ENCODE measurements at regions not wholly inside any gene's neighbourhood (a gene's known extent, or its start where the extent isn't known, plus 50 kb on each side); places are given as distances from the start of the nearest gene placed in this dataset.
"Not testable (repeated sequence)": the region's sequence is repeated elsewhere in the genome, so short reads cannot be mapped to it uniquely, and the experiment has no call there.

DNA sequence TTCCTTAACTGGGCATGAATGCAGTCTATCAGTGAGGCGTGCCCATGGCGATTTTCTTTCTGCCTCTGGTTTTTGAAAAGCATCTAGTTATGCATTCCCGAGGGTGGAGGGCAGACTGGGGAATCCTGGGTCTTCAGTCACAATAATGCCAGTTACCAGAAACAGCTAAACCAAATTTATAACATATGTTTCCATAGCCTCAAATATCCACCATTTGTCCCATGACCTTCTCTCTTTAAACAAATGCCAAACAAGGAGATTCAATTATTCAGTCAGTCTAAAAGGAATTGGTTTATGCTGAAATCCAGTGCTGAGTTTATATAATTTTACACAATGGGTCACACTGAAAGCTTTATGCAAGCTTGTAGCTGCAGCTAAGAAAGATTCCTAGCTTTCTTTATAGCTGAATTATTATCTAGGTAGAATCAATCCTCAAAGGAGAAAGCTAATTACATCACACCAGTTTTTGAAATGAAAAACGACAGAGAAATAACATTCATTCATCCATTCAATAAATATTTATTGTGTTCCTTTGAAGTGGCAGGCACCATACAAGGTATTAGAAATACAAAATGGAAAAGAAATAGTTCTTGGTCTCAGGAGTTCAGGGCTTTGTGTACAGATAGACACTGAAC is 131.3 kb upstream of the RAP1B start:
- DNase-seq (ENCODE audit: low read depth), result no peak

DNA sequence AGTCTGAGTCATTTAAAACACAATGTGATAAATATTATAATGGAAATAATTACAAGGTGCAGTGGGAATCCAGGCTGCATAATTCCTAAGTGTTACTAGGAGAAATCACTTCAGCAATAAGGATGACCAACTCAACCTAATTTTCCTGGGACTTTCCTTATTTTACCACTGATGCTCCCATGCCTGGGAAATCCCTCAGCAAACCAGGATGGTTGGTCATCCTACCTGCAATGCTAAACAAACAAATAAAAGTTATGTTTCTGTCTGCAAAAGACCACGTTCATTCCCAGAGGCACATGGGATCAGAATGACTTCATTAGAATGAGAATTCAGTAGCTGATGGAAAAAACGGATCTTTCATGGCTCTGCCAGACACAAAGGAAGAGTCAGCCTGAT is 130.8 kb upstream of the RAP1B start:
- no peak for DNase-seq (ENCODE audit: low read depth)

DNA sequence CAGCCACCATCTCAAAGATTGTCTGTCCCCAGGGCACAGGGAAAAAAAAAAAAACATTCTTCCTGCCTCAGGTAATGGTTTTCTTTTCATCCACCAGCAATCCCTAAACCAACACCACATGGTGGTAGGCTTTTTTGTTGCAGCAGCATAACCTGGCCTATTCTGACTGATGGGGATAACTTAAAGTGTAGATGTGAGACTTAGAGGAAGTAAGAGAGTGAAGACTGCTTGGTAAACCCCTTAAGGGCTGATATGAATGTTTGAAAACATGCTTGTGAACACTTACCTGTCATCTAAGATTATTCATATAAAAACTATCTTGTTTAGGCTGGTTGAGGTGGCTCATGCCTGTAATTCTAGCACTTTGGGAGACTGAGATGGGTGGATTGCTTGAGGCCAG is 130.2 kb upstream of the RAP1B start:
- DNase-seq (ENCODE audit: low read depth), result no peak

DNA sequence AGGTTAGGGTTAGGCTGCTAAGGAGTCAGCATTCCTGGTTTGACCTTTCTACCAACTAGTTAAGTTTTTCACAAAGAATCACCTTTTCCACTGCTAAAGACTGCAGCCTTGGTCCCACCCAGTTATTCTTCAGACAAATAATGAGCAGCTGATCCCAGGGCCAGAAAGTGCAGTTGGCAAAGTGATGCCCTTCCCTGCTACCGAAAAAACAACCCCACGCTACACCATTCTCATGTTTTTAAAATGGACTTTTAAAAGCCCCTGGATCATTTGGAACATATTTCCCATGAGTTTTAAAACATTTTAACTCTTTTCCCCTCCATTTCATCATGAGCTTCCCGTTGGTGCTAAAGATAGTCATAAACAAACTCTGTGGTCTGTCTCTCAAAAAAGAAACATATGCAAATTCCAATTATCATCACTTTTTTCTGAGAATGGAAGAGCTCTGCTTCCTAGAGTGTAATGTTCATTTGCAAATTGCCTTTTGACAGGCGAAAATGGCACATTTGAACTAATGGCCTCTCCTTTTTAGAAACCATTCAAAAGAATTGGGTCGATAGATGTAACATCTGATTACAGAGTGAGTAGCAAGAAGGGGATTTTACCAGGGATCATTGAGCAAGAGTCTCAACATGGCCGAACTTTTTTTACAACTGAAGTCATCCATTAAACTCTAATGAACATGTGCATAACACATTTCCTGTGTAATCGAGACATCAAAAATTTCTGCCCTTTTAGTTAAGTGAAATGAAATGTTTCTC is 129.3 kb upstream of the RAP1B start:
- no peak for DNase-seq (ENCODE audit: low read depth)

DNA sequence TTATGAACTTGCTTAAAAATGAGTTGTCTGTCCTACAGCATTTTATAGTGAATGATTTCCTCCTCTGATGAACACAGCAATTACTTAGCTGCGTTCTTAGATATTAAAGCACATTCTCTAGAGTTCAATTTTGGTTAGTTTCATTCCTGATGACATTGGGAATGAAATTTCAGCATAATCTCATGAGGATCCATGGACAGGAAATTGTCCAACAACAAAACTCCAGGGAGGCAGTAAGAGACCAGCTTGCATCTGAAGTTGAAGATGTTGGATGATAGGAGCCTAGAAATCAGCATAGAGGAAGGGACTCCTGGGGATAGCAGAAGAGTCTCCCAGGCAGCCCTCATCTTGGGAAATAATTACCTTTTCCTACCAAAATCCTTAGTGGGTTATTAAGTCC is 128.7 kb upstream of the RAP1B start:
- DNase-seq (ENCODE audit: low read depth), result no peak

DNA sequence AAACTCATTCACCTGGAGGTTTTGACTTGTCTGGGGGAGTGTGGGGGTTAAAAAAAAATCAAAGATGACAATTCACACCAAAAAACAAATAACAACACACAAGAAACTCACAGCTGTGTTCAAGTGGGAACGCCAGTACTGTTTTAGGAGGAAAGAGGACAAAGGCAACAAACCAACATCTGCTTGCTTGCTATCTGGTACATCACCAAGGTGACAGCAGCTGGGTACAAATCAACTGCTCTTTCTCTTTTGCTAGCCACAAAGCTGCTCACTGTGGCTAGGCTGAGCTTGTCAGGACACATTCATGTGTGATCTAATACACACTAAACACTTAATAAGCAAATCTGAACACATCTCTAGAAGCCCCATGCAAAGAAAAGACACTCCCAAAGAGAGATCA is 128.0 kb upstream of the RAP1B start:
- DNase-seq (ENCODE audit: low read depth), result peak; percentile 22

DNA sequence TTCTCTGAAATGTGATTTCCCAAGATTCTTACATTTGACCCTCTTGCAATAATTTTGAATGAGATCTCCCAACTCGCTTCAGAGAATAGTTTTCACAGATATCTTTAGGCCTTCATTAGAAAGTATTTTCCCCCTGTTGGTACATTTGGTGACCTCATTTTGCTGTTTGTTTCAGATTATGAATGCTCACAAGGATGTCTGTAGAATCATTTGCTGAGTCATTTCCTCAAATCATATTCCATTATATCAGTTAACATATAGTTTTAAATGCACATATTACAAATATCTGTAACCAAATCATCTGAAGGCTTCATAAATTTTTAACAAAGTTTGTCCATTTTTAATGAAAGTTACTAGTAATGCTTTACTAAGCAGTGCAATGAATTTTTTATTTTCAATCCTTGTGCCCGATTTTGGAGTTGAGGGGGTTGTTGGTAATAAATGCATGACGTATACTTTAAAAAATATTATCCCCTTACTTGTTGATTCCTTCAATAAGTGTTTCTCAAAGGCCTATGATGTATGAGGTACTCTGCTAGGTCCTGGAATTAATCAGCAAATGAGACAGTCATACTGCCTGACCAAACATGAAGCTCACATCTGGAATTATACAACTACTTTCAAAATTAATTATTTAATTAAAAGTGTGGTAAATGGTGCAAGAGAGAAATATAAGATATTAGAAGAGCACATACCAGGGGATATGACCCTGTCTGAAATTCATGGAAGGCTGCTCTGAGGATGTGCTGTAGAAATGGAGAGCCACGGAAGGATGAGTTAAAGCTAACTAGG is 126.9 kb upstream of the RAP1B start:
- DNase-seq (ENCODE audit: low read depth), result no peak

DNA sequence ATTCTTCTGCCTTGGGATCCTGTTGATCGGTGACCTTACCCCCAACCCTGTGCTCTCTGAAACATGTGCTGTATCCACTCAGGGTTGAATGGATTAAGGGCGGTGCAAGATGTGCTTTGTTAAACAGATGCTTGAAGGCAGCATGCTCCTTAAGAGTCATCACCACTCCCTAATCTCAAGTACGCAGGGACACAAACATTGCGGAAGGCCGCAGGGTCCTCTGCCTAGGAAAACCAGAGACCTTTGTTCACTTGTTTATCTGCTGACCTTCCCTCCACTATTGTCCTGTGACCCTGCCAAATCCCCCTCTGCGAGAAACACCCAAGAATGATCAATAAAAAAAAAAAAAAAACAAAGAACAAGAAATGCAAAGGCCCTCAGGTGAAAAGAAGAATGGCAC is 126.1 kb upstream of the RAP1B start:
- not testable (repeated sequence) for DNase-seq (ENCODE audit: low read depth)

DNA sequence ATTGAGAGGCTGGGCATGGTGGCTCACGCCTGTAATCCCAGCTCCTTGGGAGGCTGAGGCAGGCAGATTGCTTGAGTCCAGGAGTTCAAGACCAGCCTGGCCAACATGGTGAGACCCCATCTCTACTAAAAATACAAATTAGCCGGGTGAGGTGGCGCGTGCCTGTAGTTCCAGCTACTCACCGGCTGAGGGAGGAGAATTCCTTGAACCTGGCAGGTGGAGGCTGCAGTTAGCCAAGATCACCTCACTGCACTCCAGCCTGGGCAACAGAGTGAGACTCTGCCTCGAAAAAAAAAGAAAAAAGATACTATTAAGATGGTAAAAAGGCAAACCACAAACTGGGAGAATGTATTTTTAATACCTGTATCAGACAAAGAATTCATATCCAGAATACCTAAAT is 124.2 kb upstream of the RAP1B start:
- not testable (repeated sequence) for DNase-seq (ENCODE audit: low read depth)

DNA sequence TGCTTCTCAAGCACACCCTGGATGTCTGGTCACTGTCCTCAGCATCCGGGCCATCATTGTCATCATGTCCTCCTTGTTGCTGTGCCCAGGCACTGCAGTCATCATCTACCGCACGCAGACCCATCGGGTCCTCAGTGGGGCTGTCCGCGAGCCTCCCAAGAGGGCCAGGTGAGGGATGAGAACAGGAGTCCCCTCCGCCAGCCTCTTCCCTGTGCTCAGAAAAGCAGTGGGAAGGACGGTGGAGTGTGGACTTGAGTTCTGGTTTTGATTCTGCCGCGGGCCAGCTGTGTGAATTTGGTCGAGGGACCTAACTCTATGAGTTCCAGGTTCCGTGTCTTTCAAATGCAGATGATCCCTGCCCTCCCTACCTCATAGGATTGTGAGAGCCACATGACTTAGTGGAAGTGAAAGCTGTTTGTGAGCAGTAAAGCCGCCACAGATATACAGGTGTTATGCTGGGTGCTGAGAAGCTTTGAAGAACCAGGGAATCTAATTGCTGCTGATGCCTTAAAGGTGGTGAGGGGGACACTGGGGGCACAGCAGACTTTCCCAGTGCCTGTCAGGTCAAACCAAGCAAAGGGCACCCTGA is 122.9 kb upstream of the RAP1B start:
- no peak for DNase-seq (ENCODE audit: low read depth)

DNA sequence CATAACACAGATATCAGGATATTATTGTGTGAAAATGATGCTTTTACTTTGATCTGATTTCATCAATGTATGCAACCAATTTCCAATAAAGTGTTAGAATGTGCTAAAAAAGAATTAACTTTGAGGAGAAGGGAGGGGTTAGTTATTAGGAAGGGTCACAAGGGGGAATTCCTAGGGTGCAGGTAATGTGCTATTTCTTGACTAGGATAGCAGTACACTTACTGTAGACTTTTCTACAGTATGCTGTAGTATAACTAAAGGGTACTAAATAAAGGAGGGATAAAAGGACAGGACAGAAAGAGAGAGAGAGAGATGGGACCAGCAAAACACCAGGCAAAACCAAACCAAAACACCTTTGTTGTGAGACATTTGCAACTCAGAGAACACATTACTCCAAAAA is 121.4 kb upstream of the RAP1B start:
- DNase-seq (ENCODE audit: low read depth), result no peak

DNA sequence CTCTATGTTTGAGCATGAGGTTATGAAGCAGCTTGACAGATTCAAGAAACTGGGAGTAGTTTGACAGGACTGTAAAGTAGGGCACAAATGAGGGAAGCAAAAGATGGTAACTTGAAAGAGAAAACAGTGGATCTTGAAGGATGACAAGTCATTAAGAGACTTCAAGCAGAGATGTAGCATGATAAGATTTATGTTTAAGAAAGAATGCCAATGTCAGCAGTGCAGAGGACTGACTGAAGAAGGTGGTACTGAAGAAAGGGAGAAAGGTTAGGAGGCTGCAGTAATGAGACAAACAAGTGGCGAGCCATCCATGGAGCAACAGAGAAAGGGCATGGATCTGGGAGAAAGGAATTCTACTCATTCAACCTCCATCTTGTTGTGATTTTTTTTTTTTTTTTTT is 120.2 kb upstream of the RAP1B start:
- DNase-seq (ENCODE audit: low read depth), result no peak

DNA sequence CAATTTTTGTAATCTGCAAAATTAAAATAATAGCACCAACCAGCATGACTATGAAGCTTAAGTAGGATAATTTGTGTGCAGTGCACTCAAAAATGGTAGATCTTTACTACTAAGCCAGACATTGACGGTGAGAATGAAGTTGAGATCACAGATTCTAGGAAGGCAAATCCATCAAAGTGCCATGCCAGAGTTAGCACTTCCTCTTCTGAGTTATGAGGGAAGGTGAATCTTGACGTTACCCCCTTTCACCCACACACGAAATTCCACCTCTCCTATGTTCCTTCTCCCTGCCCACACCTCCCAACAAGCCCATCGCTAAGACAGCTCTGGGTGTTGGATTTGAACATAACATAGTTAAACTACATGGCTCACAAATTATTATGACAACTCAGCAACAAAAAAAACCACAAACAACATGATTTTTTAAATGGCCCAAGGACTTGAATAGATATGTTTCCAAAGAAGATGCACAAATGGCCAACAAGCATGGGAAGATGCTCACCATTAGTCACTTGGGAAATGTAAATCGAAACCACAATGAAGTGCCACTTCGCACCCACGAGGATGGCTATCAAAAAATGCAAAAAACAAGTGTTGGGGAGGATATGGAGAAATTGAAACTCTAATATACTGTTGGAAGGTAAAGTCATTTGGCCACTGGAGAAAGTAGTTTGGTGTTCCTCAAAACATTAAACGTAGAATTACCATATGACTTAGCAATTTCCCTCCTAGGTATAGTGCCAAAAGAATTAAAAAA is 119.3 kb upstream of the RAP1B start:
- no peak for DNase-seq (ENCODE audit: low read depth)

DNA sequence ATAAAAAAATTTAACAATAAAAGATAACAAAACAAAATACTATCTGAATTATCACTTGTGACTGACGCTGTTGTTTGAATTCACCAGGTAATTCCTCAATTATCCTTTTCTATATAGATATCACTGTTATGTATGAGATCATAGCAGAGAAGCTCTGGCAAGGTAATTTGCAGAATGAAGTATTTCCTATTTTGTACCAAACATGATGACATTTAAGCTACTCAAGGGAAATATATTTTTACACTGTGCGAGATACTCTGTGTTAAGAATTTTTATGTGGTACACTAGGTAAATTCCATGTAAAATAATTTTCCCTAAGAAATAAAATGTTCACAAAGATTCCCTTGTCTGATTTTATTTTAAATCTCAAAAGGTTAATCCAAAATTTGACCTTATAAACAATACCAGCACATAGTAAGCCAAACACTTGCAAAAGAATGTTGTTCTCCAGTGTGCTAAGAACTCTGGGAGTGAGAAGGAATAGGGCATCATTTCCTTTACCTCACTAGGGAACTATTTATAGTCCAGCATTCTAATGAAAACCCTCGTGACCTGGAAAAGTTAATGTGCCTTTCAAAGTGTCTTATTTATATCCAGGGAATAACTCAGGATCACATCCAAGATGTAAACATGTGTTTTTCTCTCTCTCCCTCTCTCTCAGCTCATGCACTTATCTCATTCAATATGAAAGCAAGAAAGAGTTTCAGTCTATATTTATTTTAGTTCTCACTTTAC is 115.2 kb upstream of the RAP1B start:
- DNase-seq (ENCODE audit: low read depth), result no peak

DNA sequence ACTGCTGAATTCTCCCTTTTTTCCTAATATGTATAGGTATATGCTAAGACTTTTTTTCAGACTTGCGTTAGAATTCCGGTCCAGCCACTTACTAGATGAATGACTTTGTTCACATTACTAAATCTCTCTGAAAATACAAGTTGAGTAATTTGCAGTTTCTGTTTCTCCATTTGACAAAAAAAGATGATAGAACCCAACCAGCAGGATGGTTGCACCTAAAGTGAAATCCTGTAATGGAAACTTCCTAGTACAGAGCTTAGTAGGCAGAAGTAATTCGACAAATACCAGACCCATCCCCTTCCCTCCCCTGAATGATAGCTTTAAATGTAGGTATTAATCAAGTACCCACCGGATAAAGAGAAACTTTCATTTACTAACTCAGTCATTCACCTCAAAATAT is 113.6 kb upstream of the RAP1B start:
- DNase-seq (ENCODE audit: low read depth), result no peak

DNA sequence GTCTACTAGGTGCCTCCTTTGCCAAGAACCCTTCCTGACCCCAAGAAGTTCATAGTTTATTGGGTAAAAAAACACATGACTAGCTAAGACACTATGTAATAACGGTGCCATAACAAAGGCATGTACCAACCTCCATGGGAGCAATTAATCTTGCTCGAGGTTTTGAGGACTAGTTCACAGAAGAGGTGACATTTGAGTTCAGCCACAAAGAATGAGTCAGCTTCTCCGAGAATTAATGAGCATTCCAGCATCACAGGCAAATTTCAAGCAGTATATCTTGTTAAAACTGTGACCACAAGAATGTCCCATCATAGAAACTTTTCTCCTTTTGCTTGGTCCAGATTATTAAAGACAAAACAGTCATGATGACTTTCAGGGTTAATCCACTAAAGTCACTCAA is 113.0 kb upstream of the RAP1B start:
- DNase-seq (ENCODE audit: low read depth), result no peak

DNA sequence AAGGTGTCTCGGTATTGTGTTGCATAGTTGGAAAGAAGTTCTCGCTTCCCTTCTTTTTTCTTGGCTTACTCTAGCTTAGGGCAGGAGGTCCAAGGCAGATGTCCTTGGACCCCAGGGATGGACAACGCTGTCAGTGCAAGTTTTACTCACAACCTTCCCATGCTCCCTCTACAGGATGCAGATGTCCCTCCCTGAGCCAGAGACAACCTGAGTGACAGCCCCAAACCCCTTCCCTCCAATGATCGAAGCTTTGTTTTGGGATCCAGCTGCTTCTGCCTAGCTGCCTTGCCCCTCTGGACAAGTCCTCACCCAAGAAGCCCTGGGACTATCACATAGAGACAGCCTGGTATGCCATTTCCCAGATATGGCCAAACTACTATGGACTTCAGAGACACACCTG is 112.0 kb upstream of the RAP1B start:
- DNase-seq (ENCODE audit: low read depth), result no peak

DNA sequence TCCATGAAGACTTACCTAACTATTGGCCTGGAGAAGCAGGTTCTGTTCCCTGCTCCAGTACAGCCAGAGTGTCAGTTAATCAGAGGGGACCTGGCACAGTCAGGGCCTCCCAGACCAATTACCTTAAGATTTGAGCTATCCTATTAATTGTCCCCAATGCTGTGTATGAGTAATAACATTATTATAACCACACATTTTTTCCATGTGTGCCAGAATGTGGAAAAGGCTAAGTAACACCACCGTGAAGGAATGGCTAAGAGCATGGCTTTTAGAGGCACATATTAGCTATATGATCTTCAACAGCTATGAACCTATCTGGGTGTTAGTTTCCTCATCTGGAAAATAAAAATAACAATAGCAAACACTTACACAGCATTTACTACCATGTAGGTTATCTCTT is 111.1 kb upstream of the RAP1B start:
- no peak for DNase-seq (ENCODE audit: low read depth)

DNA sequence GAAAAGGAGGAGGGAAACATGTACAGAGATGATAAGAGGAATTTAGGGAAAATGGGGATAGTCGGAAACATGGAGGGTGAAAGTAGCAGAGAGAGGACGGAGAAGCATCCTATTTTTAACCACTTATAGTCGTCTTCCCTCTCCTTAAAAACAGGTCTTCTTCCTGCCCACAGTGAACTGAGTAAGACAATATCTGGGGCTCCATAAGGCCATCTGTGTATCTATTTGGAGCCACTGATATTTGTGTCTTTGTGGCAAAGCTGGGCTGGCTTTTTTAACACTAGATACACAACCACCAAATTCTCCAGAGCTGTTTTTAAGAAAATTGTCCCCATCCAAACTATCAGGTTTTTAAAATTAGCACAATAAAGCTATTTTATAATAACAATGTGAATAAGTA is 109.5 kb upstream of the RAP1B start:
- no peak for DNase-seq (ENCODE audit: low read depth)

DNA sequence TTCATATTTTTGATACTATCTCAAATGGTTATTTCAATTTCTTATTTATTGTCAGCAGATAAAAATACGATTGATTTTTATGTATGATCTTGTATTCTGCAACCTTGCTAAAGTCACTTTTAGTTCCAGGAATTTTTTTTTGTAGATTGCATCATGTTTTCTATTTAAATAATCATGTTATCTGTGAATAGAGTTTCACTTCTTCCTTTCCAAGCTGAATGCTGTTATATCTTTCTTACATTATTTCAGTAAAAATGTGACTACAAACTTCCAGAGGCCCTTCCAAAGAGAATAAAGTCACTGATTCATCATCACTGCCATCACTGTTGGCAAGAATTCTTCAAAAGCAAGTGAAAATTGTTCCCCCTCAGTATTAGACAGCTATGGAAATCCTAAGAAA is 104.7 kb upstream of the RAP1B start:
- no peak for DNase-seq (ENCODE audit: low read depth)

DNA sequence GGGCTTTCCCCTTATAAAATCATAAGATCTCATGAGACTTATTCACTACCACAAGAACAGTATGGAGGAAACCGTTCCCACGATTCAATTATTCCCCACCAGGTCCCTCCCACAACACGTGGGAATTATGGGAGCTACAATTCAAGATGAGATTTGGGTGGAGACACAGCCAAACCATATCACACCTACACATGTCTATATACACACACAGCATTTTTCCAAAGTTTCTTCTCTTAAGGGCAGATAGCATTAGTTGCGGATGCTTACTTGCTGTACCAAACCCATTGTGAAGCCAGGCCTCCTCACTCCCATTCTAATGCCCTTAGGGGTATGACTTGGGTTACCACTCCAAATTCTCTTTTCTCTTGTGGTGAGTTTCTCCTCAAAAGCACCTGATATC is 104.1 kb upstream of the RAP1B start:
- no peak for DNase-seq (ENCODE audit: low read depth)

Data from CMK (cell line).